CD4-positive, alpha-beta T cell treated with Interleukin-4 for 1 hour (primary cell): ENCODE measurements at regions not wholly inside any gene's neighbourhood (a gene's known extent, or its start where the extent isn't known, plus 50 kb on each side); places are given as distances from the start of the nearest gene placed in this dataset.

Experiments used
- DNase-seq, 2 donors: peaks; one replicate each; pipeline ENCODE4 v3.0.0-alpha.2; 2020 to 2022

GRCh38 chr22:23376256-23376655 is 195.9 kb downstream of the BCR start:
- DNase-seq, result peak in 1 of 2 donors; percentile 19

GRCh38 chr22:23375031-23375827 is 194.9 kb downstream of the BCR start:
- no peak for DNase-seq

- DNase-seq, result no peak
Measured at GRCh38 chr22:23373601-23374000, 193.3 kb downstream of the BCR start.

GRCh38 chr22:23370251-23370650 is 189.9 kb downstream of the BCR start:
- DNase-seq, result no peak

GRCh38 chr22:23369054-23369685 is 188.9 kb downstream of the BCR start:
- no peak for DNase-seq
